HepG2 (cell line): ENCODE measurements at regions not wholly inside any gene's neighbourhood (a gene's known extent, or its start where the extent isn't known, plus 50 kb on each side); places are given as distances from the start of the nearest gene placed in this dataset.

Source experiments
- ATAC-seq: fragments of 200-7000 bp; cut with Tn5 transposase; 3 replicates; pipeline ENCODE4 v1.9.1; 2020; ENCODE audit warnings: mild to moderate bottlenecking, moderate library complexity
- BruUV-seq: library from RNA; stranded (reverse); fragments of 400-500 nt; replicated peaks from 2 replicates; lab custom pipeline; 2021; lab: Mats Ljungman, UMichigan
- CTCF ChIA-PET: fragments of 300-600 bp; formaldehyde crosslinking; extraction: SDS; loops from one replicate; lab custom pipeline; 2021; ENCODE audit warnings: low total read pairs, inconsistent platforms, low intra/inter-chr PET ratio; lab: Yijun Ruan, JAX
- POLR2A ChIA-PET: fragments of 350-600 bp; sonication (Branson Sonifier 250); formaldehyde crosslinking; loops from one replicate; lab custom pipeline; 2020; ENCODE audit warnings: antibody characterized with exemption, inconsistent platforms; lab: Yijun Ruan, JAX
- DNase-seq: peaks from one replicate; pipeline ENCODE4 v3.0.0-alpha.2; 2015; ENCODE audit warnings: low spot score
- FAIRE-seq: peaks from 3 replicates; lab custom pipeline; 2011; peaks lifted over from hg19 to GRCh38; lab: Jason Lieb, UNC
- H2AFZ ChIP-seq: one replicate; pipeline ENCODE4 v1.6.1; 2011; ENCODE audit warnings: low read length, inconsistent platforms
- H3K27ac ChIP-seq: fragments of 300-600 bp; 3 replicates; pipeline ENCODE4 v1.8.0; 2011; ENCODE audit warnings: mixed run types, mild to moderate bottlenecking, mixed read lengths, low read length, inconsistent platforms; ENCODE audit not compliant: insufficient read depth; ENCODE audit errors: extremely low read length
- H3K27me3 ChIP-seq, 2 experiments: fragments of 200-600 bp in 1 of 2; 2 replicates in 1 of 2; 3 replicates in 1 of 2; pipeline versions ENCODE4 v1.6.0 to v1.8.0; 2011; ENCODE audit warnings: low read length in 2 of 2, mild to moderate bottlenecking in 2 of 2, moderate library complexity in 2 of 2, inconsistent platforms in 1 of 2; ENCODE audit not compliant: insufficient read depth in 2 of 2, control insufficient read depth in 1 of 2
- H3K36me3 ChIP-seq, 2 experiments: fragments of 200-600 bp in 1 of 2; replicated peaks in 1 of 2; 2 replicates in 1 of 2; 3 replicates in 1 of 2; pipeline versions ENCODE4 v1.5.1 to v1.8.0; 2011; ENCODE audit warnings: low read length in 2 of 2, inconsistent platforms in 1 of 2; ENCODE audit not compliant: insufficient read depth in 2 of 2, control insufficient read depth in 1 of 2
- H3K4me1 ChIP-seq: 2 replicates; pipeline ENCODE4 v1.5.1; 2012; ENCODE audit warnings: low read length, inconsistent platforms; ENCODE audit not compliant: insufficient read depth
- H3K4me2 ChIP-seq: 2 replicates; pipeline ENCODE4 v1.6.0; 2011; ENCODE audit warnings: low read depth, low read length, inconsistent platforms
- H3K4me3 ChIP-seq, 3 experiments: fragments of 200-600 bp in 1 of 3; sonication (generic), shearing (Covaris generic) in 1 of 3; replicated peaks in 1 of 3; 2 replicates each; pipeline ENCODE4 v1.5.1; 2011 to 2016; ENCODE audit warnings: low read length in 3 of 3, inconsistent platforms in 2 of 3, low read depth in 2 of 3, mild to moderate bottlenecking in 2 of 3, control low read depth in 1 of 3, mixed read lengths in 1 of 3; ENCODE audit not compliant: insufficient read depth in 1 of 3
- H3K79me2 ChIP-seq: one replicate; pipeline ENCODE4 v1.6.1; 2011; ENCODE audit warnings: low read length, inconsistent platforms; ENCODE audit not compliant: insufficient read depth
- H3K9ac ChIP-seq: 2 replicates; pipeline ENCODE4 v1.6.0; 2011; ENCODE audit warnings: mild to moderate bottlenecking, low read depth, low read length, inconsistent platforms; ENCODE audit not compliant: insufficient read depth
- H3K9me3 ChIP-seq: 2 replicates; pipeline ENCODE4 v1.5.1; 2012; ENCODE audit warnings: mild to moderate bottlenecking, low read length
- H4K20me1 ChIP-seq: 2 replicates; pipeline ENCODE4 v1.6.0; 2011; ENCODE audit warnings: inconsistent platforms, mild to moderate bottlenecking, low read length, moderate library complexity; ENCODE audit not compliant: insufficient read depth
- BORCS8-MEF2B ChIP-seq: sonication (generic); formaldehyde crosslinking; IDR thresholded peaks from 2 replicates; pipeline ENCODE4 v1.8.0; 2022; ENCODE audit warnings: mild to moderate bottlenecking, missing genetic modification reagents
- CAMTA2 ChIP-seq: sonication (generic); formaldehyde crosslinking; IDR thresholded peaks from 2 replicates; pipeline ENCODE4 v1.4.0; 2020; ENCODE audit warnings: mild to moderate bottlenecking, missing genetic modification reagents, borderline replicate concordance
- CREB1 ChIP-seq, 2 experiments: fragments of 450-650 bp in 1 of 2; IDR thresholded peaks; 2 replicates each; pipeline ENCODE4 v1.6.1; 2016 to 2017; ENCODE audit warnings: control low read depth in 1 of 2, mild to moderate bottlenecking in 1 of 2, missing compliant biosample characterization in 1 of 2, missing genetic modification characterization in 1 of 2
- IKZF1 ChIP-seq: fragments of 450-650 bp; IDR thresholded peaks from 2 replicates; pipeline ENCODE4 v1.7.1; 2016
- KDM4B ChIP-seq: sonication (generic); formaldehyde crosslinking; IDR thresholded peaks from 2 replicates; pipeline ENCODE4 v1.4.0; 2020; ENCODE audit warnings: missing genetic modification reagents
- KLF11 ChIP-seq: IDR thresholded peaks from 2 replicates; pipeline ENCODE4 v1.6.1; 2016; ENCODE audit warnings: missing compliant biosample characterization
- NFKBIZ ChIP-seq: IDR thresholded peaks from 2 replicates; pipeline ENCODE4 v1.6.1; 2018; ENCODE audit warnings: missing genetic modification reagents, missing compliant biosample characterization
- RFXANK ChIP-seq: IDR thresholded peaks from 2 replicates; pipeline ENCODE4 v1.6.1; 2016
- ZNF30 ChIP-seq: sonication (generic); formaldehyde crosslinking; IDR thresholded peaks from 2 replicates; pipeline ENCODE4 v1.5.0; 2020; ENCODE audit warnings: mild to moderate bottlenecking, missing genetic modification reagents
- ZNF383 ChIP-seq: sonication (generic); formaldehyde crosslinking; IDR thresholded peaks from 2 replicates; pipeline ENCODE4 v1.4.0; 2020; ENCODE audit warnings: missing genetic modification reagents, mild to moderate bottlenecking, borderline replicate concordance
- WGBS: methylation state at CpG from one replicate; pipeline ENCODE4 v1.1.6; 2017; ENCODE audit warnings: low lambda C conversion rate; 5-methylcytosine and 5-hydroxymethylcytosine counted together
- in situ Hi-C: cut with HindIII; loops from 2 replicates; pipeline ENCODE4 v1.10.0; 2017; ENCODE audit warnings: low pct_unique_long_range_greater_than_20kb; ENCODE audit not compliant: extremely low pct_ligation_motif_present
- intact Hi-C: fragments of 100-400 bp; cut with micrococcal nuclease; formaldehyde crosslinking; loops from one replicate; pipeline ENCODE4 v1.10.0; 2022; ENCODE audit not compliant: unreplicated experiment
- TF ChIP-seq, protein P1 (sequence below): IDR thresholded peaks from 2 replicates; pipeline ENCODE4 v1.6.1; 2016; ENCODE audit warnings: missing biosample characterization, missing genetic modification reagents, low read depth
- TF ChIP-seq, protein P2 (sequence below): sonication (generic); formaldehyde crosslinking; IDR thresholded peaks from 2 replicates; pipeline ENCODE4 v1.4.0; 2020; ENCODE audit warnings: missing genetic modification reagents
- TF ChIP-seq, protein P3 (sequence below): sonication (generic); formaldehyde crosslinking; conservative IDR thresholded peaks from 2 replicates; pipeline ENCODE4 v1.8.1; 2023; ENCODE audit warnings: missing genetic modification reagents
- TF ChIP-seq, protein P4 (sequence below): sonication (generic); formaldehyde crosslinking; IDR thresholded peaks from 2 replicates; pipeline ENCODE4 v1.4.0; 2020; ENCODE audit warnings: missing genetic modification reagents

DNA sequence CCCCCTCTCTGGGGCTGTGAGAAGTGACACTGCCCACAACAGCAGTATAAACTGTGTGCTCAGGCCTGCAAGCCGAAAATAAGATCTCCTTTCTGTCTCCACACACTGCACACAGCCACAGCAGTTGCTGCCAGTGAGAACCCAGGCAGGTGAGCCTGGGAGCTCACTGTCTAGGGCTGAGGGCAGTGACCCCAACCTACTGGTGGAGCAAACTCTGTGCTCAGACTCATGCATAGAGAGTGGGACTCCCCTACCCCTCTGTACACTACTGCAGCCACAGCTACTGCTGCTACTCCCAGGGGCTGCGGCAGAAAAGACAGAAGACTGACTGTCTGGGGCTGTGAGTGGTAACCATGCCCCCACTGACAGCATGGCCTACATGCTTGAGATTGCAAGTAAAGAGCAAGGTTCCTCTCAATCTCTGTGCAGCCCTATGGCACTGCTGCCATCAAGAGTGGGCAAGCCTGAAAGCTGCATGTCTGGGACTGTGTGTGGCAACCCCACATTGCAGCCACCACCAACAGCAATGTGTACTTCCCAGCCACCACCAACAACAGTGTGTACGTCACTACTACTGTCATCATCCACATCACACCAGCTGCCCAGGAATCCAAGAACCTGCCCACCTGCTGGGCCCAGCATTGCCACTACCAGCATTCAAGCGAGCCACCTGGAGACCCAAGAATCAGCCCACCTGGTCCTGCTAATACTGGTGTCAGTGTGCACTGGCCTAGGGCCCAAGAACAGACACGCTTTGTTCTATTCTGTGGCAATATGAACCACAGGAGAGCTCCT is 226.1 kb downstream of the XPNPEP1 start:
- Histone ChIP-seq H4K20me1 (no peaks in the 10 kb centered on the region), H3K9ac (no peak overlapping the region), H3K79me2 (no peaks in the 10 kb centered on the region), H3K4me2 (no peak overlapping the region), H3K4me3 (no peak overlapping the region), H2AFZ (no peak overlapping the region), H3K27ac (no peak overlapping the region), H3K9me3 (no peaks in the 10 kb centered on the region), H3K36me3 (no peaks in the 10 kb centered on the region), H3K27me3 (no peaks in the 10 kb centered on the region; a peak in 1 of 5 replicates), H3K4me1 (no peaks in the 10 kb centered on the region)
- in situ Hi-C loops (no loop called here), intact Hi-C loops (no loop called here)
- ChIA-PET CTCF (no interaction called here), POLR2A (no interaction called here)
- WGBS: 11% methylated on average over 3 of the region's 5 CpGs
- BruUV-seq: no TSS peak
- DNase-seq (no peak), FAIRE-seq (no peak), ATAC-seq (no peak)
- TF ChIP-seq IKZF1 (no peak), CREB1 (IDR thresholded peaks at IDR 0.05) (peak; percentile 75), CREB1 (CRISPR knock-in tag; IDR thresholded peaks at IDR 0.05) (no peak), NFKBIZ (no peak), BORCS8-MEF2B (CRISPR knock-in tag) (no peak)

DNA sequence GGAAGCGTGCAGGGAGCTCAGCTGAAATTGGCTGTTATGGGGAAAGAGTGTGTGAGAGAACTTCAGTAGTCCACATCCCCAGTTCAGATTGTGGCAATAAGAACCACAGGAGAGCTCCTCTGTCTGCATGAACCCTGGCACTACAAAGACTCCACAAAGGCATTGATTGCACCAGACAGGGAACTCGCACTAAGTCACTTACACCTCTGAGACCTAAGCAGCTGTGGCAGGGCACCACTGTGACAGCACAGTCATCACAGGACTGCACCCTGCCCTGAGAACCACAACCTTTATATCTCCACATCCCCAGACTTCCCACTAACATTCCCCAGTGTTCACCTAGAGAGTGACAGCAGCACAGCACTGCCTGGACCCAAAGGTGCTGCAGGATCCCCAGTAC is 226.8 kb downstream of the XPNPEP1 start:
- Histone ChIP-seq H3K4me2 (no peak overlapping the region), H4K20me1 (no peaks in the 10 kb centered on the region), H3K79me2 (no peaks in the 10 kb centered on the region), H3K4me1 (no peaks in the 10 kb centered on the region), H2AFZ (no peak overlapping the region), H3K9ac (no peak overlapping the region), H3K36me3 (no peaks in the 10 kb centered on the region), H3K27me3 (no peaks in the 10 kb centered on the region; a peak in 1 of 5 replicates), H3K27ac (no peak overlapping the region), H3K9me3 (no peaks in the 10 kb centered on the region), H3K4me3 (no peak overlapping the region)
- ChIA-PET POLR2A (no interaction called here), CTCF (no interaction called here)
- in situ Hi-C loops (no loop called here), intact Hi-C loops (no loop called here)
- 3% methylated on average over 2 of the region's 2 CpGs for WGBS
- FAIRE-seq: no peak
- no peak for DNase-seq
- no TSS peak for BruUV-seq
- ATAC-seq: no peak
- no peak for TF ChIP-seq KLF11 (CRISPR knock-in tag)
- TF ChIP-seq RFXANK (CRISPR knock-in tag): no peak
- TF ChIP-seq, protein P1, sequence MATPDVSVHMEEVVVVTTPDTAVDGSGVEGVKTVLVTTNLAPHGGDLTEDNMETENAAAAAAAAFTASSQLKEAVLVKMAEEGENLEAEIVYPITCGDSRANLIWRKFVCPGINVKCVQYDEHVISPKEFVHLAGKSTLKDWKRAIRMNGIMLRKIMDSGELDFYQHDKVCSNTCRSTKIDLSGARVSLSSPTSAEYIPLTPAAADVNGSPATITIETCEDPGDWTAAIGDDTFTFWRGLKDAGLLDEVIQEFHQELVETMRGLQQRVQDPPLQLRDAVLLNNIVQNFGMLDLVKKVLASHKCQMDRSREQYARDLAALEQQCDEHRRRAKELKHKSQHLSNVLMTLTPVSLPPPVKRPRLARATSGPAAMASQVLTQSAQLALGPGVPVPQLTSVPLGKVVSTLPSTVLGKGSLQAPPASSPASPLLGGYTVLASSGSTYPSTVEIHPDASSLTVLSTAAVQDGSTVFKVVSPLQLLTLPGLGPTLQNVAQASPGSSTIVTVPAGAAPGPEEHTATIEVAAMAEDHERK (CRISPR knock-in tag): no peak
- TF ChIP-seq, protein P2, sequence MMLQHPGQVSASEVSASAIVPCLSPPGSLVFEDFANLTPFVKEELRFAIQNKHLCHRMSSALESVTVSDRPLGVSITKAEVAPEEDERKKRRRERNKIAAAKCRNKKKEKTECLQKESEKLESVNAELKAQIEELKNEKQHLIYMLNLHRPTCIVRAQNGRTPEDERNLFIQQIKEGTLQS: no peak
- no peak for TF ChIP-seq ZNF383 (CRISPR knock-in tag)
- TF ChIP-seq ZNF30: no peak
- TF ChIP-seq, protein P3, sequence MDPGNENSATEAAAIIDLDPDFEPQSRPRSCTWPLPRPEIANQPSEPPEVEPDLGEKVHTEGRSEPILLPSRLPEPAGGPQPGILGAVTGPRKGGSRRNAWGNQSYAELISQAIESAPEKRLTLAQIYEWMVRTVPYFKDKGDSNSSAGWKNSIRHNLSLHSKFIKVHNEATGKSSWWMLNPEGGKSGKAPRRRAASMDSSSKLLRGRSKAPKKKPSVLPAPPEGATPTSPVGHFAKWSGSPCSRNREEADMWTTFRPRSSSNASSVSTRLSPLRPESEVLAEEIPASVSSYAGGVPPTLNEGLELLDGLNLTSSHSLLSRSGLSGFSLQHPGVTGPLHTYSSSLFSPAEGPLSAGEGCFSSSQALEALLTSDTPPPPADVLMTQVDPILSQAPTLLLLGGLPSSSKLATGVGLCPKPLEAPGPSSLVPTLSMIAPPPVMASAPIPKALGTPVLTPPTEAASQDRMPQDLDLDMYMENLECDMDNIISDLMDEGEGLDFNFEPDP (CRISPR knock-in tag): no peak
- TF ChIP-seq CAMTA2 (CRISPR knock-in tag): no peak
- no peak for TF ChIP-seq KDM4B
- TF ChIP-seq, protein P4, sequence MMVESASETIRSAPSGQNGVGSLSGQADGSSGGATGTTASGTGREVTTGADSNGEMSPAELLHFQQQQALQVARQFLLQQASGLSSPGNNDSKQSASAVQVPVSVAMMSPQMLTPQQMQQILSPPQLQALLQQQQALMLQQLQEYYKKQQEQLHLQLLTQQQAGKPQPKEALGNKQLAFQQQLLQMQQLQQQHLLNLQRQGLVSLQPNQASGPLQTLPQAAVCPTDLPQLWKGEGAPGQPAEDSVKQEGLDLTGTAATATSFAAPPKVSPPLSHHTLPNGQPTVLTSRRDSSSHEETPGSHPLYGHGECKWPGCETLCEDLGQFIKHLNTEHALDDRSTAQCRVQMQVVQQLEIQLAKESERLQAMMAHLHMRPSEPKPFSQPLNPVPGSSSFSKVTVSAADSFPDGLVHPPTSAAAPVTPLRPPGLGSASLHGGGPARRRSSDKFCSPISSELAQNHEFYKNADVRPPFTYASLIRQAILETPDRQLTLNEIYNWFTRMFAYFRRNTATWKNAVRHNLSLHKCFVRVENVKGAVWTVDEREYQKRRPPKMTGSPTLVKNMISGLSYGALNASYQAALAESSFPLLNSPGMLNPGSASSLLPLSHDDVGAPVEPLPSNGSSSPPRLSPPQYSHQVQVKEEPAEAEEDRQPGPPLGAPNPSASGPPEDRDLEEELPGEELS (CRISPR knock-in tag): no peak
